Fibroblast of lung (primary cell): ENCODE measurements at regions not wholly inside any gene's neighbourhood (a gene's known extent, or its start where the extent isn't known, plus 50 kb on each side); places are given as distances from the start of the nearest gene placed in this dataset.

Source experiments
- CTCF ChIP-seq, 2 donors: IDR thresholded peaks in 1 of 2; conservative IDR thresholded peaks in 1 of 2; 1 replicate in 1 of 2; 2 replicates in 1 of 2; pipeline ENCODE4 v1.5.1; 2011 to 2012; ENCODE audit warnings: low read length in 2 of 2, control low read depth in 1 of 2, inconsistent platforms in 1 of 2, low read depth in 1 of 2, mild to moderate bottlenecking in 1 of 2
- EZH2 ChIP-seq: IDR thresholded peaks from 2 replicates; pipeline ENCODE4 v1.5.1; 2012; ENCODE audit warnings: low read length, control low read depth, mild to moderate bottlenecking; ENCODE audit errors: missing control alignments

- TF ChIP-seq CTCF (conservative IDR thresholded peaks at IDR 0.05 in 1 of 2, IDR thresholded peaks at IDR 0.05 in 1 of 2; ENCODE audit: low read depth in 1 of 2, low read length in 2 of 2) (no peak), EZH2 (no peak)
Observed at GRCh38 chr13:97660594-97661260, 226.8 kb downstream of the RAP2A start.
